22Rv1 (cell line): ENCODE measurements at regions not wholly inside any gene's neighbourhood (a gene's known extent, or its start where the extent isn't known, plus 50 kb on each side); places are given as distances from the start of the nearest gene placed in this dataset.

Experiments used
- CTCF ChIP-seq: fragments of 450-650 bp; IDR thresholded peaks from 2 replicates; pipeline ENCODE4 v1.5.1; 2017; ENCODE audit warnings: mild to moderate bottlenecking
- ZFX ChIP-seq: fragments of 450-650 bp; IDR thresholded peaks from 2 replicates; pipeline ENCODE4 v1.6.1; 2017; ENCODE audit warnings: antibody characterized with exemption, borderline replicate concordance

DNA sequence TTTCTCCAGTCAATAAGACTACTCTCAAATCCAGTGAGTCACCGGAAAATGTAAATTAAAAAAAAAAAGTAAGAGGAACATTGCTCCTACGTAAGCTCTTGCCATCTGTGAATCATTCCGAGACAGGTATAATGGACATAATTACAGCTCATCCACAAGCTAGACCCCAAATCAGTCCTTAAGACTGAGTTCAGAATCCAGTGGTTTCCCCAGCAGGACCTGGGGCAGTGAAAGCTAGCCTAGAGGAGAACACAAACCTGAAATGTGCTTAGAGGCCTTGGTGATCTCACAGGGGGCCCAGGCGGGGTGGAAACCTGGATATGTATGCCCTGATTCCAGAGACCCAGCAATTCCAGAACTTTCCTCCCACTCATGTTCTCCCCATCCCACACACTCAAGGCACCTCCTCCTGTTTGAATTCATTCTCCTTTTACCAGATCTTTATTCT is 132.0 kb downstream of the COPRS start:
- no peak for TF ChIP-seq CTCF
- no peak for TF ChIP-seq ZFX
